MM.1S (cell line): ENCODE measurements at regions not wholly inside any gene's neighbourhood (a gene's known extent, or its start where the extent isn't known, plus 50 kb on each side); places are given as distances from the start of the nearest gene placed in this dataset.

Source experiments
- CTCF ChIP-seq: fragments of 300-600 bp; sonication (generic); IDR thresholded peaks from 2 replicates; pipeline ENCODE4 v1.5.1; 2016; ENCODE audit warnings: antibody characterized with exemption, low read length, mixed read lengths
- EZH2 ChIP-seq: fragments of 300-600 bp; sonication (generic); optimal IDR thresholded peaks from 2 replicates; pipeline ENCODE3; 2017; ENCODE audit warnings: low read depth, mild to moderate bottlenecking, antibody characterized with exemption, low read length, mixed read lengths
- EZH2phosphoT487 ChIP-seq: fragments of 300-600 bp; sonication (generic); IDR thresholded peaks from 2 replicates; pipeline ENCODE4 v1.6.1; 2018; ENCODE audit warnings: antibody characterized with exemption, low read length

- no peak for TF ChIP-seq EZH2
- TF ChIP-seq CTCF, result no peak
- no peak for TF ChIP-seq EZH2phosphoT487
Measured at GRCh38 chr18:59760212-59760611, 63.0 kb upstream of the CCBE1 start.
